ENCODE measurements at regions not wholly inside any gene's neighbourhood (a gene's known extent, or its start where the extent isn't known, plus 50 kb on each side); places are given as distances from the start of the nearest gene placed in this dataset.

- TF ChIP-seq, protein P1, sequence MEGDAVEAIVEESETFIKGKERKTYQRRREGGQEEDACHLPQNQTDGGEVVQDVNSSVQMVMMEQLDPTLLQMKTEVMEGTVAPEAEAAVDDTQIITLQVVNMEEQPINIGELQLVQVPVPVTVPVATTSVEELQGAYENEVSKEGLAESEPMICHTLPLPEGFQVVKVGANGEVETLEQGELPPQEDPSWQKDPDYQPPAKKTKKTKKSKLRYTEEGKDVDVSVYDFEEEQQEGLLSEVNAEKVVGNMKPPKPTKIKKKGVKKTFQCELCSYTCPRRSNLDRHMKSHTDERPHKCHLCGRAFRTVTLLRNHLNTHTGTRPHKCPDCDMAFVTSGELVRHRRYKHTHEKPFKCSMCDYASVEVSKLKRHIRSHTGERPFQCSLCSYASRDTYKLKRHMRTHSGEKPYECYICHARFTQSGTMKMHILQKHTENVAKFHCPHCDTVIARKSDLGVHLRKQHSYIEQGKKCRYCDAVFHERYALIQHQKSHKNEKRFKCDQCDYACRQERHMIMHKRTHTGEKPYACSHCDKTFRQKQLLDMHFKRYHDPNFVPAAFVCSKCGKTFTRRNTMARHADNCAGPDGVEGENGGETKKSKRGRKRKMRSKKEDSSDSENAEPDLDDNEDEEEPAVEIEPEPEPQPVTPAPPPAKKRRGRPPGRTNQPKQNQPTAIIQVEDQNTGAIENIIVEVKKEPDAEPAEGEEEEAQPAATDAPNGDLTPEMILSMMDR (conservative IDR thresholded peaks at IDR 0.05; ENCODE audit: low read length): no peak
- H3K4me3 ChIP-seq (ENCODE audit: low read length): no peak overlapping the region
- no peak for DNase-seq (ENCODE audit: low read depth)
These were observed 503.2 kb downstream of the SH2D4B start for GRCh38 chr10:81040940-81041339.

- TF ChIP-seq, protein P1 (conservative IDR thresholded peaks at IDR 0.05; ENCODE audit: low read length): no peak
- no peak for DNase-seq (ENCODE audit: low read depth)
These were observed 504.9 kb downstream of the SH2D4B start for GRCh38 chr10:81042647-81043046.

GRCh38 chr10:81065474-81065873 lies 527.8 kb downstream of the SH2D4B start:
- DNase-seq (ENCODE audit: low read depth): no peak
- TF ChIP-seq, protein P1 (conservative IDR thresholded peaks at IDR 0.05; ENCODE audit: low read length): no peak

More at GRCh38 chr10:81042647-81043046, 504.9 kb downstream of the SH2D4B start:
- H3K4me3 ChIP-seq (ENCODE audit: low read length): no peak overlapping the region

GRCh38 chr10:81068460-81068859 lies 530.8 kb downstream of the SH2D4B start:
- no peak overlapping the region for H3K4me3 ChIP-seq (ENCODE audit: low read length)
- TF ChIP-seq, protein P1 (conservative IDR thresholded peaks at IDR 0.05; ENCODE audit: low read length): no peak
- DNase-seq (ENCODE audit: low read depth): no peak

More at GRCh38 chr10:81065474-81065873, 527.8 kb downstream of the SH2D4B start:
- H3K4me3 ChIP-seq (ENCODE audit: low read length): no peak overlapping the region

DNA sequence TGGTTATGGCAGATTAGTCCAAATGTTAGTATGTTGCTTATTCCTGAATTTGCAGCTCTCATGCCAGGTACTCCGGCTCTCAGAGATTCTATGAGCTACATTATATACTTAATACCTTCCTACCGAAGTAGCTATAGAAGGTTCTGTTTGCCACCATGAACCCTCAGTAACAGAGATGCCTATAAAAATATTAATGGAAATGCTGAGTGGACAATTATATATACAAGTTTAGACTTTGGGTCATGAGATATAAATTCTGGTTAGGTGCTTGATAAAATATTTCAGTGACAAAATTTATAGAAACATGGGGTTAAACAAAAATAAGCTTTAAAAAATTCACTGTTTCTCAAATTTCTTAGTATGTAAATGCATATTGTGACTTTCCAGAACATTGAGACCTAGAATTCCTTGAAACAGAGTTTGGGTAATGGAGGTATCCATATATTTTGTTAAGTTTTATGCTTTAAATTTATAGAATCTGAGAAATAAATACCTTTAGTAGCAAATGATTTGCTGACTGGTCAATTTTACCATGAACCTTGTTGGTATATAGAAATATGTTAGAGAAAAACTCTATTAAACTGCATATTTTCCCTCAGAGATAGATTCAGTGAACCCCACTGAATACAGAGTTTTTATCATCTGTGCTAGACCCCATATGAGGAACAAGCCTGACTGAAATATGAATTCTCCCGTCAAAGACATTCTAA lies 533.5 kb downstream of the SH2D4B start:
- no peak overlapping the region for H3K4me3 ChIP-seq (ENCODE audit: low read length)
- no peak for DNase-seq (ENCODE audit: low read depth)
- TF ChIP-seq, protein P1 (conservative IDR thresholded peaks at IDR 0.05; ENCODE audit: low read length): no peak

GRCh38 chr10:81073155-81073554 lies 535.5 kb downstream of the SH2D4B start:
- TF ChIP-seq, protein P1 (conservative IDR thresholded peaks at IDR 0.05; ENCODE audit: low read length): no peak
- no peak for DNase-seq (ENCODE audit: low read depth)
- H3K4me3 ChIP-seq (ENCODE audit: low read length): no peak overlapping the region

DNA sequence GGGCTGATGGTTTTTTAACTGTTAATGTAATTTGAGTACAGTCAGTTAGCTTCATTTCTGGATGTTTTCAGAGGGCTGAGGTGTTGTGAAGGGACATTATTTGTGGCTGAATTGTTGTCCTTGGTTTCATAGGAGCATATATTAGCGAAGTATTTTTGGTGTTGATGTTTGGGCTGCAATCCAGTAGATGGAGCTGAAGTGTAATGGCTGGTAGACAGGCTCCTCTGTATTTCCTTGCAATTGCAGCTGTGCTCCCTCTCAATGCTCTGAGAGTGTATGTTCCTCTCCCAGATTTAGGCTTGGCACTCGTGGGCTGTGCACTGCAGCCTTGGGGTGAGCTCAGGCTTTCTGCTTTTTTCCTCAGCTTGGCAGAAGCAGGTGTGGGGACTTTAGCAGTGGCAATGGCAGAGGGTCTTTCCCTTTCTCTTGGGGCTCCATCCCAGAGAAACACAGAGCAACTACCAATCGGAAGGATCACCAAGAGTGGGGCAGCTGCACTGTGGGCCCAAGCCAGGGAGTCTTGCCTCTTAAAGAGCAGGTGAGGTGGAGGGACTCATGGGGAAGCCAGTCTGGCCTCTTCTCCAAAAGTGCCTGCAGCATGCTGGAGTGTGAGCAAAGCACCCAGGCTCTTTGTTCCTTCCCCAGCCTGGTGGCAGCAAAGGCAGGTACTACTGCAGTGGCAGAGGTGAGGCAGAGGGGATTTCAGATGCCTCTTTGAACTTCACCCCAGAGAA lies 544.4 kb downstream of the SH2D4B start:
- DNase-seq (ENCODE audit: low read depth): no peak
- no peak overlapping the region for H3K4me3 ChIP-seq (ENCODE audit: low read length)
- TF ChIP-seq, protein P1 (conservative IDR thresholded peaks at IDR 0.05; ENCODE audit: low read length): no peak
